Pancreas (tissue), 10 donors: ENCODE measurements at regions not wholly inside any gene's neighbourhood (a gene's known extent, or its start where the extent isn't known, plus 50 kb on each side); places are given as distances from the start of the nearest gene placed in this dataset.
"Not testable (repeated sequence)": the region's sequence is repeated elsewhere in the genome, so short reads cannot be mapped to it uniquely, and the experiment has no call there.

Experiments used
- ATAC-seq, 4 donors: fragments of 200-7000 bp; cut with Tn5 transposase; one replicate each; pipeline versions ENCODE4 v1.8.0 to v1.9.1; 2020; ENCODE audit warnings: mild to moderate bottlenecking in 4 of 4, moderate library complexity in 4 of 4
- DNase-seq, 6 donors: peaks; one replicate each; pipeline ENCODE4 v3.0.0-alpha.2; 2020
- FAIRE-seq: peaks from 2 replicates; lab custom pipeline; 2012; peaks lifted over from hg19 to GRCh38; lab: Jason Lieb, UNC
- H3K27ac ChIP-seq, 4 donors: fragments of 200-600 bp; sonication (generic); 1 replicate in 3 of 4; 2 replicates in 1 of 4; pipeline versions ENCODE4 v1.5.0 to v1.8.0; 2020
- H3K27me3 ChIP-seq, 4 donors: fragments of 200-600 bp; one replicate each; pipeline ENCODE4 v1.8.0; 2021
- H3K36me3 ChIP-seq, 3 donors: fragments of 200-600 bp; sonication (generic) in 1 of 3; one replicate each; pipeline versions ENCODE4 v1.5.0 to v1.8.0; 2020 to 2021
- H3K4me1 ChIP-seq, 3 donors: fragments of 200-600 bp; one replicate each; pipeline ENCODE4 v1.8.0; 2021
- H3K4me3 ChIP-seq, 4 donors: fragments of 200-600 bp; sonication (generic) in 2 of 4; one replicate each; pipeline versions ENCODE4 v1.5.0 to v1.8.0; 2020 to 2021
- H3K9me3 ChIP-seq, 4 donors: fragments of 200-600 bp; one replicate each; pipeline ENCODE4 v1.8.0; 2021
- CTCF ChIP-seq, 4 donors: fragments of 200-600 bp; sonication (generic) in 3 of 4; IDR thresholded peaks; one replicate each; pipeline versions ENCODE4 v1.5.0 to v1.8.0; 2021; ENCODE audit warnings: antibody characterized with exemption in 4 of 4
- WGBS, 2 donors: extraction: QIAGEN DNeasy Blood & Tissue Kit; methylation state at CpG; one replicate each; pipeline ENCODE4 v1.1.7; 2013; 5-methylcytosine and 5-hydroxymethylcytosine counted together
- intact Hi-C, 3 donors: fragments of 100-400 bp; cut with DNase I; formaldehyde crosslinking; loops; one replicate each; pipeline versions ENCODE4 v1.11.1 to v1.14.2; 2022
- donor health status: healthy with polysubstance abuse.
- donor health status: DM: no; HTN: no; CAD: no; lungs with moderate emphysema.
- donor health status: DM: no; HTN: no; CAD: no.
- donor health status: control.
- donor health status: control.
- donor health status: Bipolar disorder and iron deficiency.
- donor health status: DM: yes; HTN: yes; CAD: no.
- donor health status: DM: no; HTN: no; CAD: no.
- donor health status: DM: no; HTN: no; CAD: no.
- donor health status: DM: yes; HTN: yes; CAD: no.

DNA sequence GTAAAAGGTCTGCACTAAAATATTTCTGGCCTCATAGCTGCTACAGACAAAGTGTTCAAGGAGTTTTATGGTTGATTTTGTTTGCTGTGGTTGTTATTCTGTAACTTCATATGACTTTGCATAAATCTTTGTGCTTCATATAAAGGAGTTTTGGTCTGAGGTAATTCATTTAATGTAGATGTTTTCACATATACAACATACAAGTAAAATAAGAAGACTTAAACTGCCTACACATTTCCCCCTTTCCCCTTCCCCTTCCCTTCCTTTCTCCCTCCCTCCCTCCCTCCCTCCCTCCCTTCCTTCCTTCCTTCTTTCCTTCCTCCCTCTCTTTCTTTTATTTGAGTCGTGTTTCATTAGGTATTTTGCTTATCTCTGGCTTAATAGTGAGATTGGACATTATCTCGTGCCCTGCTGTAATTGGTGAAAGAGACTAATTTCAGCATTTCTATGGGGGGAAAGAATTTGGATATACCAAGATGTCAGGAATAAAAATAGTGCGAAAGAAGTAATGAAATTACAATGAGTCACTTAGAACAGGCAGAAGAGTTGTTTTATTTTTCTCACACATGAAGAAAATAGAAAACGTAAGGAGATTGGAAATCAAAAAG lies 144.9 kb upstream of the MAD2L1 start:
- DNase-seq (no peak), FAIRE-seq (no peak), ATAC-seq (no peak)
- H3K36me3 ChIP-seq = no peaks in the 10 kb centered on the region
- H3K27ac ChIP-seq = no peak overlapping the region
- no peak overlapping the region for H3K4me3 ChIP-seq
- no peak for TF ChIP-seq CTCF (IDR thresholded peaks at IDR 0.05)
- H3K9me3 ChIP-seq = no peaks in the 10 kb centered on the region
- no peaks in the 10 kb centered on the region for H3K4me1 ChIP-seq
- intact Hi-C loops = no loop called here
- H3K27me3 ChIP-seq = no peaks in the 10 kb centered on the region
- 67 to 68% methylated on average over 4 of the region's 4 CpGs for WGBS, 2 donors

DNA sequence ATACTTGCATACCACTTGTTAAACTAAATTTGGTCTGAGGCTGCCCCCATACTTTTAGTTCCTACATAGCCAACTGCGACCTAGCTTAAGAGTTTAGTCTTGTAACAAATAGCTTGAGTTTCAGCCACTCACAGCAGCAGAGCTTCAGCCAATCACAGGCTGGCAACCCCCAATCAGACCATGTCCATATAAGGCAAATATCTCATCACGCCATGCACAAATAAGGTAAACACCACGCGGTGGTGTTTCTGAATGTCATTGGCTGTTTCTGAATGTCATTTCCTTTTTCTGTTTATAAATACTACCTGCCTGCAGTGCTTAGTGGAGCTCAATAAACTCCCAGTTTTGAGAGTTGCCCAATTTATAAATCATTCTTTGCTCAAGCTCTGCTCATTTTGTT lies 143.1 kb upstream of the MAD2L1 start:
- H3K36me3 ChIP-seq = no peaks in the 10 kb centered on the region
- H3K4me1 ChIP-seq = no peaks in the 10 kb centered on the region
- no peak for ATAC-seq
- no peaks in the 10 kb centered on the region for H3K27me3 ChIP-seq
- no peak overlapping the region for H3K27ac ChIP-seq
- DNase-seq = no peak
- 76 to 85% methylated on average over 4 of the region's 4 CpGs for WGBS, 2 donors
- TF ChIP-seq CTCF (IDR thresholded peaks at IDR 0.05) = no peak
- intact Hi-C loops = no loop called here
- H3K9me3 ChIP-seq = no peaks in the 10 kb centered on the region
- no peak for FAIRE-seq
- no peak overlapping the region for H3K4me3 ChIP-seq

DNA sequence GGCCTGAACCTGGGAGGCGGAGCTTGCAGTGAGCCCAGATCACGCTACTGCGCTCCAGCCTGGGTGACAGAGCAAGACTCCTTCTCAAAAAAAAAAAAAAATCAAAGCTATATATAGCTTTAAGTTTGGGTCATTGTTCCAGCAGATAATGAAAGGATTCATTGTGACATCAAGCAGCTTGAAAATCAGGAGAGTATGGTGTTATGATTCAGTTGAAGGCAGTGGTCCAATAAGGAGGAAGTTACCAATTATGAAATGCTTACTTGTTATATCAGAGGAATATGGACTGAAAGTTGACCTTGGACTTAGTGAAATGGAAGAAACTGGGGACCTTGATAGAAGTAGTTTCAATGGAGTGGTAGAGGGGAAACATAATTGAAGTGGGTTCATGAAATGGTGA lies 140.4 kb upstream of the MAD2L1 start:
- intact Hi-C loops = no loop called here
- Histone ChIP-seq H3K4me1 (no peaks in the 10 kb centered on the region), H3K27me3 (no peaks in the 10 kb centered on the region), H3K36me3 (no peaks in the 10 kb centered on the region), H3K4me3 (no peak overlapping the region), H3K27ac (no peak overlapping the region), H3K9me3 (no peaks in the 10 kb centered on the region)
- ATAC-seq (no peak), FAIRE-seq (no peak), DNase-seq (no peak)
- TF ChIP-seq CTCF (IDR thresholded peaks at IDR 0.05) = no peak
- WGBS, 2 donors = 90 to 91% methylated on average over 3 of the region's 3 CpGs

DNA sequence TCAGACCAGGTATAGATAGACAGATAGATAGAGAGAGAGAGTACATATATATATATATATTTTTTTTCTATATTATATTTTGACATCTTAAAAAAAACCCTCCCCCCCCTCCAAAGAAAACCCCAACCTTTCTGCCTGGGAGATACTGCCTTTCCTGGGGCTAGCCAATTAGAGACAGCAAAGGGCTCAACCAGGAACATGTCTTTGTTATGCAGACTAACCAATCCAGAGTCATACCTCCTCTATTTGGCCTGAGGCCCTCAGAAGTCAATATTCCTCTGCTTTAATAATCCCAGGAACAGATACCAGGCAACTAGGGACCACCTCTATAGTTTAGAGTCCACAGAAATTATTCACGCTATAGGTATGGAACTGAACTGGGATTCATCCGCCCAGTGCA lies 135.6 kb upstream of the MAD2L1 start:
- intact Hi-C loops = no loop called here
- ATAC-seq (no peak), FAIRE-seq (no peak)

DNA sequence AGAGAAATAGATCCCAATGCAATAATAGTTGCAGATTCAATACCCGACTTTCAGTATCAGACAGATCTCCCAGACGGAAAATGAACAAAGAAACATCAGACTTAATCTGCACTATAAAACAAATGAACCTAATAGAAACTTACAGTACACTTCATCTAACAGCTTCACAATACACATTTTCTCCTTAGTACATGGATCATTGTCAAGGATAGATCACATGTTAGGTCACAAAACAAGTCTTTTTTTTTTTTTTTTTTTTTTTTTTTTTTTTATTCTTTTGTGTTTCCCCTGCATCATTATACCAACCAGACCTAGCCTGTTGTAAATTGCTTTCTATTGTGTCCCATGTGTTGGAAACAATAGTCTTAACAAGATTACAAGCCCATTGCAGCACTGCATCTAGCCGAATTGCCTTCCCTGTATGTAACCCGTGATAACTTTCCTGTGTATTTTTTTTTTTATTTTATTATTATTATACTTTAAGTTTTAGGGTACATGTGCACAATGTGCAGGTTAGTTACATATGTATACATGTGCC lies 134.0 kb upstream of the MAD2L1 start:
- H3K4me3 ChIP-seq, intact Hi-C loops, DNase-seq, H3K27me3 ChIP-seq, H3K9me3 ChIP-seq, H3K36me3 ChIP-seq, FAIRE-seq, ATAC-seq, H3K4me1 ChIP-seq, H3K27ac ChIP-seq: not testable (repeated sequence)
- 87 to 93% methylated on average over 2 to 4 of the region's 4 CpGs for WGBS, 2 donors

More for the DNA sequence above, 135.6 kb upstream of the MAD2L1 start:
- no peak for TF ChIP-seq CTCF (IDR thresholded peaks at IDR 0.05)
- no peak overlapping the region for H3K4me3 ChIP-seq
- H3K9me3 ChIP-seq = no peaks in the 10 kb centered on the region
- H3K27ac ChIP-seq = no peak overlapping the region
- H3K27me3 ChIP-seq = no peaks in the 10 kb centered on the region
- DNase-seq = no peak
- no peaks in the 10 kb centered on the region for H3K36me3 ChIP-seq
- H3K4me1 ChIP-seq = no peaks in the 10 kb centered on the region
- WGBS, 2 donors = 97 to 98% methylated on average over 2 of the region's 2 CpGs
